ENCODE measurements at regions not wholly inside any gene's neighbourhood (a gene's known extent, or its start where the extent isn't known, plus 50 kb on each side); places are given as distances from the start of the nearest gene placed in this dataset.

DNA sequence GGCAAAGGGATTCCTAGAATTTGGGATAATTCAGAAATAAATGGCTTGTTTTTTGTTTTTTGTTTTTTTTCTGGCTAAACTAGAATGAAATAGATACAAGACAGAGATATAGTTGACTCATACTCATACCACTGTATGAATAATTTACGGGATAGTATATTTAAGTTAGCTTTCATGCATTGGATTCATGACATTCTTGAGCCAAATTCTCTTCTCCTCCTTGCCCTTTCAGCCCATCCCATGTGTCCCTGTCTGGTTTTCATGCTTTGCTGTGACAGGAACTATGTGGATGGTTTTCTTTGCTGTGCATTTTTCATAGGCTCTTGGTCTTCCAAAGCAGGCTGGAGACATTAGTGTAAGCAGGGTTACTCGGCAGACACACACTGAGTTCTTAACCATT is 66.6 kb upstream of the UMPS start:
- Histone ChIP-seq H3K27me3 (ENCODE audit: control insufficient read depth, insufficient read depth, low read length) (peaks cover 4% of the 10 kb centered on the region), H3K4me1 (ENCODE audit: control insufficient read depth, extremely low read depth, insufficient read depth, low read length) (peaks cover 3% of the 10 kb centered on the region), H4K20me1 (ENCODE audit: control insufficient read depth, extremely low read depth, insufficient read depth, low read length) (no peaks in the 10 kb centered on the region), H2AFZ (ENCODE audit: low read length) (no peak overlapping the region), H3K4me2 (ENCODE audit: extremely low read depth, insufficient read depth, low read length) (no peak overlapping the region), H3K36me3 (ENCODE audit: control insufficient read depth, insufficient read depth, low read length) (no peaks in the 10 kb centered on the region), H3K27ac (ENCODE audit: insufficient read depth, low read length) (no peak overlapping the region), H3K9ac (ENCODE audit: insufficient read depth, low read length) (no peak overlapping the region), H3K79me2 (ENCODE audit: control insufficient read depth, insufficient read depth, low read length) (no peaks in the 10 kb centered on the region), H3K9me3 (ENCODE audit: control insufficient read depth, insufficient read depth, low read depth, low read length) (no peaks in the 10 kb centered on the region), H3K4me3 (replicated peaks in 1 of 4; ENCODE audit: control extremely low read depth in 1 of 4, insufficient read depth in 1 of 4, low read depth in 3 of 4, low read length in 4 of 4) (no peak overlapping the region)
- peak in 1 of 2 donors; percentile 36 for DNase-seq (ENCODE audit: low read depth in 2 of 2)
- TF ChIP-seq EZH2 (IDR thresholded peaks at IDR 0.05; ENCODE audit: low read length, missing control alignments) (no peak), CTCF (conservative IDR thresholded peaks at IDR 0.05 in 1 of 2, IDR thresholded peaks at IDR 0.05 in 1 of 2; ENCODE audit: low read depth in 1 of 2, low read length in 2 of 2) (no peak)

DNA sequence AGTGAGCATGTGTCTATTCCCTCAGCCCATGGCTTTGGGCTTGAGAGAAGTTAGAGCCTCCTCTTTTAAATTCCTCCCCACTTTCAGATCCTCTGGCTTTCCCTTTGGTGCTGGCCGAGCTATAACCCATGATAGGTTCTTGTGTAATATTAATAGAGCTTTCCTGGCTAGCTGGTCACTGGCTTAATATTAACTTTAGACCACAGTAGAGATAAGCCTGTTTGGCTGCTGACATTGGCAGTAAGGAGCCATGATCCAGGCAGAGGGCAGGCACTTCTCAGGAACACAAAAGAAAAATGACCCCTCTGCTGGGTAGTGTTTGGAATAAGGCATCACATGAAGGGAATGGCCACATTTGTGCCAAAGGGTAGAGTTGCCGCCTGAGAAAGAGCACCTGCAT is 65.4 kb upstream of the UMPS start:
- no peak overlapping the region for H3K4me3 ChIP-seq (replicated peaks in 1 of 4; ENCODE audit: control extremely low read depth in 1 of 4, insufficient read depth in 1 of 4, low read depth in 3 of 4, low read length in 4 of 4)
- H3K4me2 ChIP-seq (ENCODE audit: extremely low read depth, insufficient read depth, low read length): no peak overlapping the region
- TF ChIP-seq CTCF (conservative IDR thresholded peaks at IDR 0.05 in 1 of 2, IDR thresholded peaks at IDR 0.05 in 1 of 2; ENCODE audit: low read depth in 1 of 2, low read length in 2 of 2): no peak
- no peak for TF ChIP-seq EZH2 (IDR thresholded peaks at IDR 0.05; ENCODE audit: low read length, missing control alignments)
- no peak overlapping the region for H2AFZ ChIP-seq (ENCODE audit: low read length)
- no peaks in the 10 kb centered on the region for H3K9me3 ChIP-seq (ENCODE audit: control insufficient read depth, insufficient read depth, low read depth, low read length)
- no peaks in the 10 kb centered on the region for H3K79me2 ChIP-seq (ENCODE audit: control insufficient read depth, insufficient read depth, low read length)
- peaks cover 4% of the 10 kb centered on the region for H3K27me3 ChIP-seq (ENCODE audit: control insufficient read depth, insufficient read depth, low read length)
- peaks cover 8% of the 10 kb centered on the region for H3K4me1 ChIP-seq (ENCODE audit: control insufficient read depth, extremely low read depth, insufficient read depth, low read length)
- no peaks in the 10 kb centered on the region for H4K20me1 ChIP-seq (ENCODE audit: control insufficient read depth, extremely low read depth, insufficient read depth, low read length)
- no peaks in the 10 kb centered on the region for H3K36me3 ChIP-seq (ENCODE audit: control insufficient read depth, insufficient read depth, low read length)
- no peak for DNase-seq (ENCODE audit: low read depth in 2 of 2)
- H3K27ac ChIP-seq (ENCODE audit: insufficient read depth, low read length): no peak overlapping the region
- no peak overlapping the region for H3K9ac ChIP-seq (ENCODE audit: insufficient read depth, low read length)

DNA sequence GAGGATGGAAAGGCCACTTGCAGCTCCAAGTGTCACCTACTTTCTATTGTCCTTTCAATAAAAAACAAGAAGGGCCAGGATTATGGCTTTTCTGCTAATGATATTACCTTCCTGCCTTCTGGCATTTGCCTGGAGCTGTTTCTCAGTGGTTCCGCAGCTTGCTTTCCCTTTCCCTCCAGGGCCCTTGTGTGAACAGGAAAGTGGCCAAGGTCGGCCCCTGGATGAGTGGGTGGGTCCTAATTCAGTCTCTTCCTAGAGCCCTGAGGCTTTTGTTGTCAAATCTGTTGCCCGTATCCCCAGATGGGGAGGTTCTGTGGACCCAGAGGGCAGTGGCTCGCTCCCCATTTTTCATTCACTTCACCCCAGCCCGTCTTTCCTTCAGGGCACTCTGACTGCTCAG is 64.2 kb upstream of the UMPS start:
- Histone ChIP-seq H3K9ac (ENCODE audit: insufficient read depth, low read length) (no peak overlapping the region), H3K4me2 (ENCODE audit: extremely low read depth, insufficient read depth, low read length) (no peak overlapping the region), H3K27ac (ENCODE audit: insufficient read depth, low read length) (no peak overlapping the region), H3K36me3 (ENCODE audit: control insufficient read depth, insufficient read depth, low read length) (no peaks in the 10 kb centered on the region), H2AFZ (ENCODE audit: low read length) (no peak overlapping the region), H3K27me3 (ENCODE audit: control insufficient read depth, insufficient read depth, low read length) (peaks cover 4% of the 10 kb centered on the region), H3K4me1 (ENCODE audit: control insufficient read depth, extremely low read depth, insufficient read depth, low read length) (peaks cover 8% of the 10 kb centered on the region), H4K20me1 (ENCODE audit: control insufficient read depth, extremely low read depth, insufficient read depth, low read length) (no peaks in the 10 kb centered on the region), H3K4me3 (replicated peaks in 1 of 4; ENCODE audit: control extremely low read depth in 1 of 4, insufficient read depth in 1 of 4, low read depth in 3 of 4, low read length in 4 of 4) (no peak overlapping the region), H3K9me3 (ENCODE audit: control insufficient read depth, insufficient read depth, low read depth, low read length) (no peaks in the 10 kb centered on the region), H3K79me2 (ENCODE audit: control insufficient read depth, insufficient read depth, low read length) (no peaks in the 10 kb centered on the region)
- no peak for DNase-seq (ENCODE audit: low read depth in 2 of 2)
- TF ChIP-seq CTCF (conservative IDR thresholded peaks at IDR 0.05 in 1 of 2, IDR thresholded peaks at IDR 0.05 in 1 of 2; ENCODE audit: low read depth in 1 of 2, low read length in 2 of 2): no peak
- TF ChIP-seq EZH2 (IDR thresholded peaks at IDR 0.05; ENCODE audit: low read length, missing control alignments): no peak

Measured in fibroblast of lung (primary cell).